ENCODE measurements at regions not wholly inside any gene's neighbourhood (a gene's known extent, or its start where the extent isn't known, plus 50 kb on each side); places are given as distances from the start of the nearest gene placed in this dataset.

- Histone ChIP-seq H4K91ac (ENCODE audit: insufficient read length, low read depth, low read length) (no peak overlapping the region), H2AFZ (ENCODE audit: low read length) (no peak overlapping the region), H3K9ac (ENCODE audit: extremely low read depth, insufficient read length, low read length) (no peak overlapping the region), H4K8ac (replicated peaks; ENCODE audit: insufficient read length, low read depth, low read length) (no peak overlapping the region), H3K27ac (ENCODE audit: insufficient read length, low read depth, low read length) (no peak overlapping the region), H4K5ac (ENCODE audit: insufficient read length, low read depth, low read length) (no peak overlapping the region), H3K4me2 (ENCODE audit: insufficient read depth, insufficient read length, low read length) (no peak overlapping the region), H3K4me1 (ENCODE audit: insufficient read depth, low read length) (peaks cover 2% of the 10 kb centered on the region; the same call in 1 of the 2 replicates), H2BK120ac (ENCODE audit: low read depth, low read length, poor library complexity, severe bottlenecking) (no peak overlapping the region), H3T11ph (ENCODE audit: low read length) (no peak overlapping the region), H2BK5ac (ENCODE audit: insufficient read length, low read length) (no peak overlapping the region), H2BK15ac (ENCODE audit: low read depth, low read length) (no peak overlapping the region), H2BK12ac (ENCODE audit: insufficient read length, low read depth, low read length) (no peak overlapping the region), H4K20me1 (ENCODE audit: control insufficient read depth, insufficient read depth, insufficient read length) (no peaks in the 10 kb centered on the region), H3K9me3 (ENCODE audit: control insufficient read depth, low read depth, low read length) (no peaks in the 10 kb centered on the region), H3K27me3 (ENCODE audit: insufficient read depth, low read length) (peaks cover 2% of the 10 kb centered on the region; the same call in 1 of the 2 replicates), H2BK20ac (ENCODE audit: low read depth, low read length, poor library complexity, severe bottlenecking) (no peak overlapping the region), H3K4ac (ENCODE audit: low read depth, low read length) (no peak overlapping the region), H3K23me2 (ENCODE audit: insufficient read length, low read depth, low read length, poor library complexity, severe bottlenecking) (no peaks in the 10 kb centered on the region), H3K79me2 (ENCODE audit: insufficient read depth, low read length) (no peaks in the 10 kb centered on the region), H3K56ac (ENCODE audit: insufficient read length, low read depth, low read length) (no peak overlapping the region), H3K23ac (ENCODE audit: insufficient read length, low read depth, low read length) (no peak overlapping the region), H2AK5ac (ENCODE audit: insufficient read length, low read length) (no peak overlapping the region), H3K18ac (ENCODE audit: insufficient read length, low read depth, low read length) (no peak overlapping the region), H3K14ac (ENCODE audit: insufficient read depth, low read length) (no peak overlapping the region), H3K79me1 (ENCODE audit: insufficient read depth, low read depth, low read length, poor library complexity, severe bottlenecking) (no peaks in the 10 kb centered on the region)
- DNase-seq: no peak
- no peak for TF ChIP-seq CTCF (conservative IDR thresholded peaks at IDR 0.05)
- no peak overlapping the region for H3K27ac Mint-ChIP-seq
- no peaks in the 10 kb centered on the region for H3K9me3 Mint-ChIP-seq
- no peaks in the 10 kb centered on the region for H3K36me3 Mint-ChIP-seq (ENCODE audit: insufficient read depth in 1 of 3, low read depth in 3 of 3)
- no peaks in the 10 kb centered on the region for H3K27me3 Mint-ChIP-seq (ENCODE audit: low read depth)
- WGBS (ENCODE audit: extremely low coverage, insufficient read length, low lambda C conversion rate): no CpG with 5 or more reads among the region's 4 CpGs
- no peak overlapping the region for H3K4me3 Mint-ChIP-seq
- peaks cover 9 to 10% of the 10 kb centered on the region in 2 experiments for H3K4me1 Mint-ChIP-seq
These were observed 518.7 kb downstream of the TXNL1 start for GRCh38 chr18:56119681-56120080.
